SIG-M5 treated with dmso at 0.1 percent for 504 hours (cell line): ENCODE measurements at regions not wholly inside any gene's neighbourhood (a gene's known extent, or its start where the extent isn't known, plus 50 kb on each side); places are given as distances from the start of the nearest gene placed in this dataset.

Experiments used
- DNase-seq: peaks from one replicate; lab custom pipeline; 2025; ENCODE audit not compliant: unreplicated experiment; lab: John Stamatoyannopoulos, UW

DNA sequence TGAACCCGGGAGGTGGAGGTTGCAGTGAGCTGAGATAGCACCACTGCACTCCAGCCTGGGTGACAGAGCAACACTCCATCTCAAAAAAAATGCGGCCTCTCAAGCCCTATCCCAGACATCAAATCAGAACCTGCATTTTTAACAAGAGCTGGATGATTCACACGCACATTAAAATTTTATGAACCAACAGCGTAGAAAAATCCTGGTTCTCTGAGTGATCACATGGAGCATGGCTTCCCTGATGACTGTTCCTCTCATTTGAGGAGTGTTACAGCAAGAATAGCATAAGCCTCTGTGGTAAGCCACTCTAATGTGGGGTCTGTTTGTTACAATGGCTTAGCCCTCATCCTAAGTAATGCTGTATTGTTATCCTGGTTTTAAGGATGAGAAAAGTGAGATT lies 163.6 kb downstream of the BRMS1L start:
- no peak for DNase-seq

DNA sequence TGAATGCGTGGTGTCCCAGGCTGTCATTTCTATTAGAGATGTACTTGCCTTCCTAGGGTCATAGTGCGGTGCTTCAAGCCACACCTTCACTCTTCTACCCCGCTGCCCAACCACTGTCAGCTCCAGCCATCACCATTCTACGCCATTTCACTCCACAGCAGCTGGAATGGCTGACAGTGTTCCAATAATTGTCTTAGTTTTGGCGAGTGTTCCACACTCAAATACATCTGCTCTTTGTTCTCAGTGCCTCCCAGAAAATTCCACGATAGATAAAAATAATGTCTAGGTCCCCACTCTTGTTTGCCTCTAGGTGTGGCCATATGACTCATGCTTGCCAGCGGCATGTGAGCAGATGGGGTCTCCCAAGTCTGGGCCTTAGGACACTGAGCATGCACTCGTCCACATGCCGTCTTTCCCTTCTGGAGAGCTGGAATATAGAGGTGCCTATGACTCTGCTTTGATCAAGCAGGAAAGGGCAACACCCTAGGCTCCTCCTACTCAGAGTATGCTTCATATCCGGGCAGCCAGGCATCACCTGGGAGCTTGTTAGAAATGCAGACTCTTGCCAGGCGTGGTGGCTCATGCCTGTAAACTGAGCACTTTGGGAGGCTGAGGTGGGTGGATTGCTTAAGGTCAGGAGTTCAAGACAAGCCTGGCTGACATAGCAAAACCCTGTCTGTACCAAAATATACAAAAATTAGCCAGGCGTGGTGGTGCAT lies 163.0 kb downstream of the BRMS1L start:
- no peak for DNase-seq

DNA sequence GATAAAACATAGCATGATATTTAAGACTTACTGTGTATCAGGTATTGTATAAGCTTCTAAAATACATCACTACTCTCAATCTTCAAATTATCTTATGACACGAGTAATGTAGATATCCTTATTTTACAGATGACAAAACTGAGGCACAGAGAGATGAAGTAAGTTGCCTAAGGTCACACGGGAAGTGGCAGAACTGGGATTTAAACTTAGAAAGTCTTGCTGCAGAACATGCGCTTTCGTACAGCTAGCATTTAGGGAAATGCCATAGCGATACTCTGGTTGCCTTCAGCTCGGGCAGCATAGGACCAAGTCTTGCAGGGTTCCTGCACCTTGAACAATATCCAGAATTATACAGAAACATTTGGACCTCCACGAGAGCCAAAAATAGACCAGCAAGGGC lies 162.4 kb downstream of the BRMS1L start:
- DNase-seq = no peak

DNA sequence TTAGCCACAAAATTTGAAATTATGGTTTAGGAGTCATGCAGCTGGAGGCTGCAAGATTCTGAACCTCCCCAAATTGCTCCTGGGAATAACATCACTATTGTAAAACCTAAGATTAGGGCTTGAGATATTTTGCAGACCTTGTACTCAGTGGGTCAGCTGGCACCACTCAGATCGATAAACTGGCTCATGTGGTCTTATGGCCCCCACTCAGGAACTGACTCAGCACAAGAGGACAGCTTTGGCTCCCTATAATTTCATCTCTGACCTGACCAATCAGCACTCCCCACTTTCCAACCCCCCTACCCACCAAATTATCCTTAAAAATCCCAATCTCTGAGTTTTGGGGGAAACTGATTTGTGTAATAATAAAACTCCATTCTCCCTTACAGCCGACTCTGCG lies 161.6 kb downstream of the BRMS1L start:
- DNase-seq = no peak

DNA sequence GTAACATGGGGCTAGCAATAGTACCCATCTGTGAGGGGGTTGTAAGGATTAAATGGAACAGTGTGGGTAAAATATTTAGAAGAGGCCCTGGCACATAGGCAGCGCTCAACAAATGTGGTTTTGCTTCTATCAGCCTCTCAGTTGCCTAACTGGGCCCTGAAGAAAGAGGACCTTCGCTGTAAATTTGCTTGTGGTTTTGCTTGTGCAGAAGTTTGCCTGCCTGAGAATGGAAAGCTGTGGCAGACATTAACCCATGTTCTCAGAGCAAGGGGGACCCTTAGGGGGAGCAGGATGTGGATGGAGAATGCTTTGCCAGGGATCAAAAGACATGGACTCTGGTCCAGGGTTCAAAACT lies 160.1 kb downstream of the BRMS1L start:
- DNase-seq = peak; percentile 27

DNA sequence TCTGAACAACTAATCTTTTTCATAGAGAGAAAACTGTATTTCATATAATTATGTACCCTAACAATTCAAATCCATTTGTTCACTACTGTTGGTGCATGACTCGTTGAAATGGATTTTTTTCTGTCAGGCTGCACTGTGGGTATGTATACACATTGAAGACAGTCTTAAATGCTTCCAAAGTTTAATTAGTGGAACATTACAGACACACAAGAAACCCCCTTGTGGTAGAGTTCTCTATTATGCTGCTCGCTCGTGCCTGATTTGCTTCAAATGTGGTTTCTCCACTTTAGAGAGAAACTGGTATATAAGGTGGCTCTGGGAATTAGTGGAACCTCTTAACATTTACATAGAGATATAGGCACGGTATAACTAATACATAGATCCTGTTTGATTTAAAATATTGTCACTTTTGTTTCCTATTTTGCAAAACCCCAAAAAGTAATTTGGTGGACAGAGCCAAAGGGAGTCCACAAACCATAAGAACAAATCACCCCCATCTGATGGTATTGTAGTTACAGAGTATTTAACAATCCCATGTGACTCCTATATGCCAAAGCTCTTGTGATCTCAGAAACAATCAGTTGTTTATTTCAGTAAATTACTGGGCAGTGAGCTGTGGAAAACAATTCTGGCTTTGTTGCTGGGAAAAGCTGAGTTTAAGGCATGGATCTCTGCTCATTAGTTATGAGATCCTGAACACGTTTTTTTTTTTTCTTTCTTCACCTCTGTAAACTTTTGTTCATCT lies 159.5 kb downstream of the BRMS1L start:
- no peak for DNase-seq

DNA sequence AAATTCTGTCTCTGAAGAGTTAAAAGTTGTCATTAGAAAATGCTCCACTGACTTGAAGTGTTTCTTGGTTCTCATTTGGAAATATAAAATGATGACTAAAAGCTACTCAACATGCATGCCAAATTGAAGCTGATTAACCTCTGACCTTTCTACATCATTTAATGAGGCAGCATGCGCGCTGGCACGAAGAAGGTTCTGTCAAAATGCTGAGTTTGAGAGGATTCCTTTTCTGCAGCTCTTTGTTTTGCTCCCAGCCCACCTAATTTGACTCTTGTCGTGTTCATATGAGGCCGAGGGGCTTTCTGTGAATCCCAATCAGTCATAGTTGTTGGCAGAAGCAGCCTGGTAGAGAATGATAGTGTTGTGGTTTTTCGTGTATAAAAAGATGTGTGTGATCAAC lies 153.4 kb downstream of the BRMS1L start:
- DNase-seq = no peak

DNA sequence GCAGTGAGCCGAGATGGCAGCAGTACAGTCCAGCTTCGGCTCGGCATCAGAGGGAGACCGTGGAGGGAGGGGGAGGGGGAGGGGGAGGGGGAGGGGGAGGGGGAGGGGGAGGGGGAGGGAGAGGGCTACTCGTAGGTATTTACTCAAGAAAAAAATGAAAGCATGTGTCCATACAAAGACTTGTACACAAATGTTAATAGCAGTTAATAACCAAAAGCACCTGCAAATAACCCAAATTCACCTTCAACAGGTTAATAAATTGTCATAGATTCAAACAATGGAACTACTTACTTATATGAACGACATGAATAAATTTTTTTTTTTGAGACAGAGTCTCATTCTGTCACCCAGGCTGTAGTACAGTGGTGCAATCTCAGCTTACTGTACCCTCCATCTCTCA lies 152.4 kb downstream of the BRMS1L start:
- no peak for DNase-seq

DNA sequence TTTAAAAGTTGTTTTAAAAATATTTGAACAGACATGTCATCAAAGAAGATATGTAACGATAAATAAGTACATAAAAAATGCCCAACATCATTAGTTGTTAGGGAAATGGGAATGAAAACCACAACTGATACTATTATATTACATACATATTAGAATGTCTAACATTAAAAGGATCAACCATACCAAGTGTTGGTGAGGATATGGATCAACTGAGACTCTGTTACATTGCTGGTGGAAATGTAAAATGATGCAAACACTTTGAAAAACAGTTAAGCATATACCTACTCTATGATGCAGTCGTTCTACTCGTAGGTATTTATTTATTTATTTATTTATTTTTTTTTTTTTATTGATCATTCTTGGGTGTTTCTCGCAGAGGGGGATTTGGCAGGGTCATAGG lies 149.7 kb downstream of the BRMS1L start:
- no peak for DNase-seq

DNA sequence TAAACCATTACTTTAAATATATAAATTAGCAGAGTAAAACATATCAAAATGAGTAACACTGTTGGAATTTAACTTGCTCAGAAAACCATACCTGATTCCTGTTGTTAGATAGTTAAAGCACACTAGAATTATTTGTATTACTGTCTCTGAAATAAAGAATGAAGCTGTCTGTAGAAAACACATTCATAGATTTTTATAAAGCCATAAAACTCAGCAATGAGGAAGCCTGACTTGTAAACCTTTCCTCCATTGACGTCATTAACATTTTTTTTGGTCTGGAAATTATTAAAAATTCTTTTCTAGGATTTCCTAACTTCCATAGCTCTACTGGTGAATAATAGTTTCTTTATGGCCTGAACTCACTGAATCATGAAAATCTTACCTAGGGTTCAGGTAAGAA lies 147.6 kb downstream of the BRMS1L start:
- no peak for DNase-seq

DNA sequence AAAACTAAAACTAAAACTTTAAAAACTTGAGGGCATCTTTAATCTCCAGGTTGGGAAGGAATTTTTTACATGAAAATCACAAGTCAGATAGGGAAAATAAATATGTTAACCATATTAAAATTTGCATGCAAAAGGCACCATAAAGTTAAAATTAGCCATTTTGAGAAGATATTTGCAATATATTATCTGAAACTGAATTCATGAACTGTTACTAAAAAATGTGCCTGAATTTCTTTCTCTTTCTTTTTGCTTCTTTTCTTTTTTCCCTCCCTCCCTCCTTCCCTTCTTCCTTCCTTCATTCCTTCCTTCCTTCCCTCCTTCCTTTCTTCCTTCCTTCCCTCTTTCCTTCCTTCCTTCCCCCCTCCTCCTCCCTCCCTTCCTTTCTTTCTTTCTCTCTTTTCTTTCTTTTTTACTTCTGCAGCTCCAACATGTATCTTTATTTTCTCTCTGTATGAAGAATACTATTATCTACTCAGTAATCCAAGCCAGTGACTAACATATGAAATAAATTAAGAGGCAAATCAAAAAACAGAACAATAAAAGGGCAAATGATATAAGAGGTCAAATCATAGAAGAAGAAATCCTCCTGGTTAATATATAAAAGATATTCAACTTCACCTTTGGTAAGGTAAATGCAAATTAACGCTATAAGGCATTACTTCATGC lies 146.0 kb downstream of the BRMS1L start:
- DNase-seq = no peak

DNA sequence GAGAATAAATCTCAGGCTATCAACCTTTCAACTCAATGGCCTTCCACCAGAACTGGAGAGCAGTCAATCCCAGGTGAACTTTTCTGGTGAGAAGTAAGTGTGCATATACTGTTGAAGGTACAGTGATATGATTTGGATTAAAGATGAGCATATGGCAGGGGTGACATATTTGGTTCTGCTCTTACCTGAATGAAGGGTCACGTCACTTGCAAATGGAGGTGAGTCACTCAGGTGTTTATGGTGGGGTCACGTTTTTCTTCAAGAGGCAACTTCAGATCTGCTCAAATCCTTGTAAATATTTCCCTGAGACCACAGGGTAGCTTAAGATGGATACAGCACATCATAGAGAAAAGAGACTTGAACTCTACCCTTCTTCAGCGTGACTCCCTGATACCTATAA lies 143.2 kb downstream of the BRMS1L start:
- no peak for DNase-seq

DNA sequence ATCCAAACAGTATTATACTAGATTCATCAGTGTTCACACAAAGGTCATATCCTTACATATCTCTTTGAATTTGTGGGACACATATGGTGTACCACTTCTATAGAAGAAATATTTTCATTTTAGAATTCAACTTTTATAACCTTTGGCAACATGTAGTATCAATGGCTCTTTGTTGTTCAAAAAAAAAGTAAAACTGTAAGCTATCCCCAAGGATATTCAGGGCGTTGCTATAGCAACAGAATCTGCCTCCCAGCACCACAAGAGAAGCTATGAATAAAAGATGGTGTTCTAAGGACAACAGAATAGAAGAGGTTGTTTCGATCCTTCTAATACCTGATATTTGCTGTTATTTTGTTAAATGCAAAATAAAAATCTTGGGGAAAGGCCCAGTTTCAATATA lies 139.3 kb downstream of the BRMS1L start:
- no peak for DNase-seq

DNA sequence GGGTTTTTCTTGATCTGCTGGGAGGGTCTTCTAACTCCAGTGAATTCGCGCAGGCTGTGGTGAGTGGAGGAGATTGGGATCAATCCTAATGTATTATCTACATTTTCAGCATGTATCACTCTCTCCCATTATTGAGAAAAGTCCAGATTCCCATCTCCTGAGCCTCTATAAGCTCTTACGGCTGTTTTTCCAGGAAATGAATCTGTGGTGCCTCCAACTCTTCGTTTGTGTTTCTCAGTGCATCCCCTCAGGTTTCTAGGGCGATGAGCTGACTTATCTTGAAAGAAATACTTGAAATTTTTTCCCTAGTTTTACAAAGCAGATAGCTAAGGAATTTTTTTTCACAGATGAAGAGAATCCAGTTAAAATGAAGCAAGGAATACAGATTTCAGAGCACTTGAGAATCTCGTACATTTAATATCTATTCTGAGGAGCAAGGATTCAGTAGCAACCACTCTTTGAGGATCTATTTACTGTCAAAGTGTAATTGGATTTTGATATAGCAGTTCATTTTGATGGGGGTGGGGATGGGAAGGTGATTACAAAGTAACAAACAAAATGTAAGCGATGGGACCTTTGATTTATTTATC lies 138.7 kb downstream of the BRMS1L start:
- DNase-seq = no peak

DNA sequence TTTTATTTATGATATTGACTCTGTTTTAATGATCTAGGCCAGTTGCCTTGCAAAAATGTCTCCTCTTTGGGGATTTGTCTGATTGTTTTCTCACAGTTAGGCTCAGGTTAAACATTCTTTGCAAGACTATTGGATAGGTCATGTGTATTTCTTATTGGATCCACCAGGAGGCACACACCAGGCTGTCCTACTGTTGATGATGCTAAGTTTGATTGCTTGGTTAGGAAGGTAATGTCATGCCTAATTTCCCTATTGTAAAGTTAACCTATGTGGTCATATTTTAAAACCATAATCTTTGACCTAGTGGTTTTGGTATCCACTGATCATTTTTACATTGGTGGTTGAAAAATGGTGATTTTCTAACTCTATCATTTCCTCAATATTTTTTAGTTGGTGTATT lies 137.1 kb downstream of the BRMS1L start:
- peak; percentile 6 for DNase-seq

DNA sequence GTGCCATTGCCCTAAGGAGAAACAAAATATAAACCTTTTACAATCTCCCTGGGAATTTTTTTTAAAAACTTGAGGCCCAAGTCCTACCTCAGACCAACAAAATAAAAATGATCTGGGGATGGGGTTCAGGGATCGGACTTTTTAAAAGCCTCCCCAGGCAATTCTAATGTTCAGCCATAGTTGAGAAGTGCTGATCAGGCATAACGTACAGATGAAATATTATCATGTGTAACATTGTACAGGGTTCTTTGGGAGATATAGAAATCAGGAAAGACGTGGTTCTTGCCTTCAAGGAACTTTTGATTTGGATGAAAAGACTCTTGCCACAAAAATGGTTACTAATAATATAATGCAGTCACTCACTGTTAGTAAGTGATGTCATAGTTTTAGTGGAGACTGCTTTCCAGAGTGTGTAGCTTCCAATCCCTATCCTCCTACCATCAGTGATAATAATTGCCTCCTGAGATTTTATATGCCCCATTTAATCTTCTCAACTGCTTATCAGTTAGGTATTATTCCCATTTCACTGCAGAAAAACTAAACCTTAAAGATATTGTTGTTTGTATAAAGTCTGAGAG lies 135.6 kb downstream of the BRMS1L start:
- no peak for DNase-seq

DNA sequence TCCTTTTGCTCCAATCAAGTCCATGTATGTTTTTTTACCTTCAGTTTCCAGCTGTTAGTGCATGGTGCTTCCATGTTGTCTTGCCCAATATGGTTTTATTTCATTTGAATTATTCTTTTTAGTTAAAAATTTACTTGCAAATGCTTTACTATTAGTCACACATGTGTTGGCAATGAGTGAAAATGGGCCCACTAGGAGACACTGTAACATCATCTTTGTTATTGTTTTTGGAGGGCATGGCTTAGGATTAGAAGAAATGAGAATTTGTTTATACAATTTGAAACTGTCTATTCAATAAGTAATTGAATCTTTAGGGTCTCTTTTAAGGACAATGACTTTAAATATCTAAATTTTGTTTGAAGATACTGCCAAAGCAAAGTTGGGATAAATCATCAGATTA lies 133.7 kb downstream of the BRMS1L start:
- no peak for DNase-seq

DNA sequence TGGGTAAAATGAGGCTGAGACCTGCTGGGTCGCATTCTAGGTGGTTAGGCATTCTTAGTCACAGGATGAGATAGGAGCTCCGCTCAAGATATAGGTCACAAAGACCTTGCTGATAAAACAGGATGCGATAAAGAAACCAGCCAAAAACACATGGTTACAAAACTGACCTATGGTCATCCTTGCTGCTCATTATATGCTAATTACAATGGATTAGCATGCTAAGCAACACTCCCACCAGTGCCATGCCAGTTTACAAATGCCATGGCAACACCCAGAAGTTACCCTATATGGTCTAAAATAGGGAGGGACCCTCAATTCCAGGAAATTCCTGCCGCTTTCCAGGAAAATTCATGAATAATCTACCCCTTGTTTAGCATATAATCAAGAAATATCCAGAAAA lies 132.4 kb downstream of the BRMS1L start:
- DNase-seq = no peak

DNA sequence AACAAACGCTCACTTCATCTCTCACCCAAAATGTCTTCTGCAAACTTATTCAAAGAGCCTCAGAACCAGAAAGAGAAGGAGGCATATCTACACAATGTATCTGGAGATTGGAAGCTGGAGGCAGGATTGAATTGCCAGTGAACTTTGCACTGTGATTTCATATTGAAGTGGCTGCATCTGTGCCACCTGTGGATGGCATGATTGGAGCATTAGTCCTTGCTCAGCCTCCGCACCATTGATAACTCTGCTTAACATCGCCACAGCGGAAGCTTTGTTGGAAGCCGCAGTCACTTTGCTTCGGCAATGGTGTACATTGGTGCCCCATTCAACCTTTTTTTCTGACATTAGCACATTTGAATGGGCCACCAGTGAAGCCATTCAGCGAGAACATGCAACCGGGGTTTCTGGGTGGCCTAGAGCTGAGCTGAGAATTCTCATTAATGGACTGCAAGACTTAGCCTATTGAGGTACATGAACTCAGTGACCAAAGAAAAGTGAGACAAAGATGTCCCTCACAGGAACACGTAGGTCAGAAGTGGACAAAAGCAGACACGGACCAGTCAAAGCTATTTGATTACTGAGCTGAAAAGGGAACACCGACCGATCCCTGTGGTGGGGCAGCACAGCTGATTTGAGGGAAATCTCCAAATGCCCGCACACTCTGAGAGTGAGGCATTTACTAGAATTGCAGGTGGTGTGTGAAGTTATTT lies 130.4 kb downstream of the BRMS1L start:
- DNase-seq = no peak

DNA sequence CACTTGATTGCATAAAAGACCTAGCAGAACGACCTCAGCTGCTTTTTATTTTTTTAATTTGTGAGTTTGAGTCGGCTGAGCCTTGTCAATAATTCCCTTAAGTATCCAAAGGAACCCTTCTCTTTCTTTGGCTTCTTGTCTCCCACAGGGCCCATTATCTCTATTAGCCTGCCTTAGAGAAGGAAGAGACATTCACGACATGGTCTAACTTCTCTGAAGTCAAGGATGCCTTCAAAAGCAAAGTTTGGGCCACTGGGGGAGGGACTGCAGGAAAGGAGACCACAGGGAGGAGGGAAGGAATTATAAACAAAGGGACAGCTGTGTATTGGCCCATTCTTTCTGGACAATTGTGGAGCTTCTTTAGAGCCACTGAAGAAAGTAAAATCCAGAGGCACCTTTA lies 126.4 kb downstream of the BRMS1L start:
- DNase-seq = no peak

DNA sequence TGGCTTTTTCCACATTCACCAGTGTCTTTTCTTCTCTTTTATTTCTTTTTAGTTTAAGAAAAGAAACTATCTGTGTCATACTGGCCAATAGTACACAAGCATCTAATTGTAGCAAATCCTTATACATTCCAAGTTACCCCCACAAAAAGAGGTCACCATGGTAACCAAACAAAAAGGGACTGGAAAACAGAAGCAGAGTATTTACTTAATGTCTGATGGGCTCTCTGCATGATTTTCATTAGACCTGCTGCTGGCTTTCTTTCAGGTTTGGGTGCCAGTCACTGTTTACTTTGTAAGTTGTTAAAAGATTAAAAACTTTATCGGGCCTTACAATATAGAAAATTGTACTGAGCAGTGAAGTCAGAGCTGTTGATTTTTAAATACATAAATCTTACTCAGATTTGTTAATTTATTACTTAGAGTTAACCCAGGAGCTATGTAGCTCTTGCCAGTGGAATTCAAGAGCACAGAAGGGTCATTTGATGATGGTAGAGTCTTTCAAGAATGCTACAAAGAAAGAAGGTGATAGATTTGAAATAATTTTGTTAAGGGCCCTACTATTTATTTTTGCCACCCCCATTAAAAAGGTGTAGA lies 123.9 kb downstream of the BRMS1L start:
- no peak for DNase-seq
